Hepatocyte (in vitro differentiated cells): ENCODE measurements at regions not wholly inside any gene's neighbourhood (a gene's known extent, or its start where the extent isn't known, plus 50 kb on each side); places are given as distances from the start of the nearest gene placed in this dataset.

Experiments
- CTCF ChIP-seq: fragments of 200-600 bp; sonication (generic); IDR thresholded peaks from 2 replicates; pipeline ENCODE4 v1.5.1; 2016; ENCODE audit warnings: antibody characterized with exemption, mild to moderate bottlenecking; ENCODE audit not compliant: poor library complexity
- EZH2 ChIP-seq: fragments of 200-600 bp; sonication (generic); IDR thresholded peaks from 2 replicates; pipeline ENCODE4 v1.6.1; 2016; ENCODE audit warnings: antibody characterized with exemption, mild to moderate bottlenecking, borderline replicate concordance

GRCh38 chr19:28949535-28949934 is 263.4 kb downstream of the UQCRFS1 start:
- TF ChIP-seq CTCF (no peak), EZH2 (no peak)
